ENCODE measurements at regions not wholly inside any gene's neighbourhood (a gene's known extent, or its start where the extent isn't known, plus 50 kb on each side); places are given as distances from the start of the nearest gene placed in this dataset.
A peak's percentile ranks its signal among the peaks of the same experiment; 100 is the strongest.
"Not testable (repeated sequence)": the region's sequence is repeated elsewhere in the genome, so short reads cannot be mapped to it uniquely, and the experiment has no call there.

DNA sequence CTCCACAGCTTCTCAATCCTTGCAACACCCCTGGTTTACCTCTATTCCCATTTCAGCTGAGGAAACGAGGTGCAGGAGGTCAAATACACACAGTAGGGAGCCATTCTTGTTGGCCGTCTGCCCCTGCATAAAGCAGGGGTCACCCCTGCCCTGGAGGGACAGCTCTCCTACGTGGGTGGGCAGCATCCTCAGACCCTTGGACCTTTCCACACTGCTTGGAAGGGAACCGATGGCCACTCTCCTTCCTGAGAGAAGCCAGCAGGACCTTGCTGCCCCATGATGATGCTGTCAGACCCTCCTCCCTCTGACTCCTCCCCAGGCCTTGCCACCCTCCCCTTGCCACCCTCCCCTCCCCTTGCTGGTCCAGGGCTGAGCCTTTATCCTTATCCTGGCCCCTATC, 121.1 kb upstream of the SYT13 start:
- DNase-seq: no peak

DNA sequence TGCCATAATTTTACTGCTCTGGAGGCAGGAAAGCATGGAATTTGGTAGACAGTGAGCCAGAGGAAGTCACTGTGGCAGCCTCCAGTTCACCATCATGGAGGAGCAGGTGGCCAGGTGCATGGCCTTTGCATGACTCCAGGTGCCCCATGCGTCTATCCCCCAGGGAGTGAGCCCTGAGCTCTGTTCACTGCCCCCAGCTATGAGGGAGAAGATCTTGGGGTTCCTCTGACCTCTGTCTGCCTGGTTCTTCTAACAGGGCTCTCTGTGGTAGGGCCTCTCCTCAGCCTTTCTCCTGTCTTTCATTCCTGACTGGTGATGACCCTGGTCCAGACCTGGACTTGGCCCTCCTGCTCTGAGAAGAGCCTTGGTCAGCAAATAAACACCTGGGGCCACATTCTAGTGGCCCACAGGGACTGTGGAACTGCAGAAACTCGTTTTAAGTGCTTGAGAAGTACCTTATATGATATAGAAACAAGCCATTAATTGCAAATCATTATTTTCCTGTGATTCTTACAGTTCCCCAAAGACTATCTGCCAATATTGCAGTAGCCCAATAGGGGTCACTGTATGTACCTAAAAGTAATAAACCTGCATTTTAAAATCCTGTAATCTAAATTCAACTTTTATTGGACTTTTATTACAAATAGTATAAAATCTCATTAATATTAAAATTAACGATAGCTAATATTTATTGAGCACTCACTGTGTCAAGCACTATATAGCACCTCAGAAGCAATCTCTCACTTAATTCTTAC, 120.0 kb upstream of the SYT13 start:
- DNase-seq: no peak

GRCh38 chr11:45403521-45403920, 117.4 kb upstream of the SYT13 start:
- peak; percentile 59 for DNase-seq

GRCh38 chr11:45402049-45402630, 116.0 kb upstream of the SYT13 start:
- DNase-seq: no peak

DNA sequence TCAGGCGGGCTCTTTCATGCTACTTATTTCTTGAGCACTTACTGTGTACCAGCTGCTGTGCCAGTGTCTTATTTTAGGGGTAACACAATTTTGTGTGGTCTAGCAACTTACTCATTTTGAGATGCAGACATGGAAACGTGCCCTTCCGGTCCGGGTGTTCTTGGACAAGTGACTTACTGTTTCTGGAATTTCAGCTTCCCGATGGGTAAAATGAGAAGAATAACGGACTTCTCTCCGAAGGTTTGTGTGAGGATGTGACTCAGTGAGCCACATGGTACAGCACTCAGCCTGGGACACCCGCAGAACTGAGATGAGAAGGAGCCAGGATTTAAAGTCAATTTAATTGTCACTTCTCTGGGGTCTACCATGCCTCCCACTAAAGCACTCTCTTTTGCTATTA, 114.5 kb upstream of the SYT13 start:
- DNase-seq: peak; percentile 95

DNA sequence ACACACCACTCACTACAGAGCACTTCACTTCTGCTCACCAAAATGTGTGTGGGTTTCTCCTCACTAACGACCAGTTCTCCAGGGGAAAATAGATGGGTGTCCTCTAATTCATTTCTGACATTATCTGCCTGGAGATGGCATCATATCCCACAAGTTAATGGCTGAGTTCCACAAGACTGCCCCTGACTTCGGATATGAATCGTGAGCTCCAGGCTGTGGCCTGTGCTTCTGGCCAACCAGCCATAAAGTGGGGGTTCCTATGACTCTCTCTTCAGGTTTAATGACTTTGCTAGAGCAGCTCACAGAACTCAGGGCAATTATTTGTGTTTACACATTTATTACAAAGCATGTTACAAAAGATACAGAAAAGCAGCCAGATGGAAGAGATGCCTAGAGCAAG, 113.0 kb upstream of the SYT13 start:
- no peak for DNase-seq

DNA sequence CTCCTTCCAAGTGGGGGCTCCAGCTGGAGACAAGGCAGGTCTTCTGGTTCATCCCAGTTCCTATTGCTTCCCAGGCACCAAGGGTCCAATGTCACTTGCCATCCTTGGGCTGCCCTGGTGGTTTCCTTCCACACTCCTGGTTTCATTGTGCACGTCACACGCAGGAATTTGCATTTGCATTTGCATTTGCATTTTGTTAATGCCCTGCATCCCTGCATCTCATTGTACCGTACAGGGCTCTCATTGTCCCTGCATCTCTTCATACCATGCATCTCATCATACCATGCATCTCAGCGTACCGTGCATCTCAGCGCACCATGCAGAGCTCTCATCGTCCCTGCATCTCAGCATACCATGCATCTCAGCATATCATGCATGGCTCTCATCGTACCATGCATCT, 112.2 kb upstream of the SYT13 start:
- DNase-seq: no peak

GRCh38 chr11:45396394-45396793, 110.3 kb upstream of the SYT13 start:
- no peak for DNase-seq

- no peak for DNase-seq
Measured at GRCh38 chr11:45395947-45396346, 109.8 kb upstream of the SYT13 start.

GRCh38 chr11:45395421-45395820, 109.3 kb upstream of the SYT13 start:
- no peak for DNase-seq

GRCh38 chr11:45394294-45395085, 108.3 kb upstream of the SYT13 start:
- no peak for DNase-seq

DNA sequence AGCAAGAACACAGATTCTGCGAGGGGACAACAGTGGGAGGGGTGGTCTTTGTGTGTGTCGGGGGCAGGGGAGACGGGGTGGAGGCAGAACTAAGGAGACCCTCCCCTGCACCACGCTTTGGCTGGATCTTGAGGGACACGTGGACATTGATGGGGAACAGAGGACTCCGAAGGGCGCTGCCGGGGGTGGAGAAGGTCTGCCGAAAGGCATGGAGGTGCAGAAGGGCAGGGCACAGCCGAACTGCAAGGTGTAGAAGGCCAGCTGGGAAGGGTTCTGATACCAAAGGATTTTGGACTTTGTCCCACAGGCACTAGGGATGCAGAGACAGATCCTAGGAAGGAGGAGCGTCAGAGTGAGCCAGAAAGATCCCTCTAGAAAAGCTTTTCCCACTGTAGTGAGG, 107.7 kb upstream of the SYT13 start:
- DNase-seq: no peak

DNA sequence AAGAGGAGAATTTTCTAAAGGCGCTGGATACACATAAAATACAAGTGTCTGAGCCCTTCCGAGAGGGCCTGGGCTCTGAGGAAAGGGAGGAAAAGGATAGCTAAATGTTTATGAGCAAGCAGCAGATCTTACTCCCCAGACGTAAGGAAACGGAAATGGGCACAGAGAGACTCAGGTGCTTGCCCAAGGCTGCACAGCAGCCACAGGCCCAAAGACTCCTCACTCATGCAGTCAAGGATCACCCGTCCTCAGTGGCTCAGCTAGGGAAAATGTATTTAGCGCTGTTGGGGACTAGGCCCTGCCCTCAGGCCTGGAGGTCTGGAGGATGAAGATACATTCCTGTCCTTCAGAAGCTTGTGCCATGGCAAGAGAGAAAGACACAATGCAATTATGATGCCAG, 107.2 kb upstream of the SYT13 start:
- DNase-seq: no peak

GRCh38 chr11:45392591-45393091, 106.5 kb upstream of the SYT13 start:
- DNase-seq: no peak

DNA sequence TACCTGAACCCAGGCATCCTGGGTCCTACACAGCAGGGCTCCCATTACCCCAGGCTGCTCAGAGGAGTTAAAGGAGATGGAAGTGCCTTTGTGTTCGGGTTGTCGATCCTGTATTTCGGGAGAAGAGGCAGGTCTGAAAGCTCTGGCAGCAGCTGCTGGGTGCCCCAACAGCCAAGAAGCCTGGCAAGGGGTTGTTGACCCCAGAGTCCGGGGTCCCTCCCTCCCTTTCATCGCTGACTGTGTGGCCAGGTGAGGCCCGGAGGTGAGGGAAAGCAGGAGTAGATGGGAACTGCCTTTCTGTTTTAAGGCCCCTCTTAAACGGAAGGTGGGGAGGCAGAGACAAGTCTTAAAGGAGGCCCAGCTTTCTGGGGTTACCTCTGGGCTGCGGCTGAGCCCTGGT, 106.0 kb upstream of the SYT13 start:
- no peak for DNase-seq

DNA sequence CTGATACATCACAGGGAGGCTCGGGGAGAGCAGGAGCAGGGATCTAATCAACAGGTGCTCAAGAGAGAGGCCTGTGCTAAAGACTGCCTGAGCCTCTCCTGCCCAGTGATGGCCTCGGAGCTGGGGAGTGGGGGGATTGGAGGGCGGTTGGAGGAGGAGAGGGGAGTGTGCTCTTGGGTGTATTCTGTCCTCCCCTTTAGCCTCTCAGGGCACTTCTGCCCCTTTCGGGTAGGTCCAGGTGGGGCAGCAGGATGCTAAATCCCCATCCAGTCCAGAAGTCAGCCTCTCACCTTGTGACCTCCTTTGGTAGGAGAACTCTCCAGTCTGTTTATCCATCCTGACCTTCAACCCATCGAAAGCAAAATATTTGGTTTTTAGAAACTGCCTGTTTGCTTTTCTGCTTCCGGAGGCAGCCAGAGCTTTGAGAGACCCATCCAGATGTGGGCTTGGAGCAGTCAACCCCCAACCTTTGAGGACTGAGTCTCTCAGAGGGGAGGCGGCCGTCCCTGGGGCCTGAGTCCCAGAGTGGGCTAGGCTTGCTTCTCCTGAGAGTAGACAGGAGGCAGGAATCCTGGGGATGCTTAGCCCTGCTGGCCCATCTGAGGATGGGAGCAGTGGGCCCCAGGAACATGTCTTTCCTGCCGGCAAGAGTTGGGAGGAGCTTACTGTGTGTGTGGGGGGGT, 105.2 kb upstream of the SYT13 start:
- DNase-seq: no peak

DNA sequence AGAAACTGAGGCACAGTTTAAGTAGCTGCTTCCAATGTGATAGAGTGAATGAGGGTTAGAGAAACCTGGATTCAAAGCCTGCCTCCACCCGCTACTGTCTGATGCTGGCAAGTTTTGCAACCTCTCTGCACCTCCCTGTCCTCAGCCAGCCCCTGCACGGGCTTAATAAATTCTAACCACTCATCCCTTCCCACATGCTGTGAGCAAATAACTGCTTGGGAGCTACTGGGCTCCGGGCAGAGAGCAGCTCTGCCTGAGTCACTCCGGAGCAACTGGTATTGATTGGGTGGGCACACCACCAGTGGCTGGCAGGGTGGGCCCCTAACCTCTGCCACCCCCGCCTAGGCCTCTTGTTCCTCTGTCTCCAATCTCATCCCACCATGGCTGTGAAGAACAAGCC, 104.3 kb upstream of the SYT13 start:
- DNase-seq: peak; percentile 57

DNA sequence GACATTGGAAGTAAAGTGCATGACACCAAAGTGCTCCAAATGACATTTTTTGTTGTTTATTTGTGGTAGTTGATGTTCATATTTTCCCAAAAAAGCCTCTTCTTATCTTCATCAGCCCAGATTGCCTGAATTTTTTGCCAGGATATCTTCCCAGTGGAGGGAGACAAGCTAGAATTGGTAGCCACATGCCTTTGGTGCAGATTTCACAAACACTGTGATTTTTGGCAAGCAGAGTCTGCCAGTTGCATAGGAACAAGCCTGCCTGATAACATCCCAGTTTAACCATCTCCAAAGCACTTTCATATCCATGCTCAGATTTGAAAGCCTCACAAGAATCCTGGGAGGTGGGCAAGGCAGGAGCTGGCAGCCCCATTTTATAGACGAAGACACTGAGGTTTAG, 102.3 kb upstream of the SYT13 start:
- no peak for DNase-seq

- DNase-seq: not testable (repeated sequence)
Measured at GRCh38 chr11:45387885-45388284, 101.7 kb upstream of the SYT13 start.

DNA sequence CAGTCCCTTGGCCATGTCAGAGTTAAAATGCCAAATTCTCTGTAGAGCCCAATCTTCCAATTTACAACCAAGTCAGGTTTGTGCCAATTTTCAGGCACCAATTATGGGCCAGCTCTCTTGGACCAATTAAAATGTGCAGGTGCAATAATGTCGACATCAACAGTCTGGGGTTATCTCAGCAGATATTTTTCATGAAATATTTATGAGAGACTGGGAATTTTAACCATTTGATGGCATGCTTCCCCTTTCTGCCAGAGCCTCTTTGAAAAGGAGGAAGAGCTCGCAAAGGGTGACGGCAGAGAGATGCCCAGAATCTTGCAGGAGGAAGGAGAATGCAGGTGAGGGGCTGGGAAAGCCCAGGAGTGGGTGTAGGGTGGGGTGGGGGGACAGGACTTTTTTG, 100.8 kb upstream of the SYT13 start:
- DNase-seq: no peak

DNA sequence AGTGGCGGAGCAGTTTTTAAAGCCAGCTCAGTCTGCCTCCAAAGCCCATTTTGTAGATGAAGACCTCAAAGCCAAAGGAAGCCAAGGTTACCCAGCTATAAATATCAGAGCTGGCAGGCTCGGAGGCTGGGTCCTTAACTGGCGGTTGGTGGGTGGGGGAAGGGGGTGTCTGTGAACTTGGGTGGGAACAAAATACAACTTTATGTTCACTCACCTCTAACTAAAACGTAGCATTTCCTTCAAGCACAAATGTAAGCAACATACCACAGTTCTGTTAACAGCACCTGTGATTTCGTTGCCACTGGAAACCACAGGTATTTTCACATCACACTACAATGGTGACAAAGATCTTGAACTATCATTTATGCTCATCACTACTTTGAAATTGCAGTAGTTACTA, 99.7 kb upstream of the SYT13 start:
- no peak for DNase-seq

DNA sequence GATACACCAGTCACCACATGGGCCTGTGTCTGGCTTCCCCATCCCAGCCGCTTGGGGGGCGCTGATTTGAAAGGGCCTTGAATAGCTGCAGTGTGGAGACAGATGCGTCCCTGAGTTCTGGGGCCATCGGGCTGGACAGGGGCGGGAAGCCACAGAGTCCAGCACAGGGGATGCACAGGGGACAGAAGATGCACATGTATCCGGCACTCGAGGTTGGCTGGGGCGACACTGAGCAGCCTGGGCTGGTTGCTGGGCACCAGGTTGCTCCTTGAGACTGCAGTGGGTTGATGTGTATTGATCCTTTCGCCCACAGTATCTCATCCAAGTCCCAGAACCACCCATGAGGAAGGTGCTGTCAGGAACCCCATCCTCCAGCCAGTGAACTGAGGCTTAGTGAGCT, 99.3 kb upstream of the SYT13 start:
- DNase-seq: no peak

GRCh38 chr11:45384711-45385241, 98.6 kb upstream of the SYT13 start:
- no peak for DNase-seq
